Fibroblast of skin of right biceps (primary cell): ENCODE measurements at regions not wholly inside any gene's neighbourhood (a gene's known extent, or its start where the extent isn't known, plus 50 kb on each side); places are given as distances from the start of the nearest gene placed in this dataset.

Experiments
- DNase-seq: peaks from one replicate; pipeline ENCODE4 v3.0.0-alpha.2; 2013

GRCh38 chr17:13940858-13941665 lies 128.2 kb upstream of the COX10 start:
- DNase-seq: peak; percentile 50

- DNase-seq: no peak
Observed at GRCh38 chr17:13941781-13942180, 127.5 kb upstream of the COX10 start.

- DNase-seq: no peak
Observed at GRCh38 chr17:13943909-13944308, 125.4 kb upstream of the COX10 start.

DNA sequence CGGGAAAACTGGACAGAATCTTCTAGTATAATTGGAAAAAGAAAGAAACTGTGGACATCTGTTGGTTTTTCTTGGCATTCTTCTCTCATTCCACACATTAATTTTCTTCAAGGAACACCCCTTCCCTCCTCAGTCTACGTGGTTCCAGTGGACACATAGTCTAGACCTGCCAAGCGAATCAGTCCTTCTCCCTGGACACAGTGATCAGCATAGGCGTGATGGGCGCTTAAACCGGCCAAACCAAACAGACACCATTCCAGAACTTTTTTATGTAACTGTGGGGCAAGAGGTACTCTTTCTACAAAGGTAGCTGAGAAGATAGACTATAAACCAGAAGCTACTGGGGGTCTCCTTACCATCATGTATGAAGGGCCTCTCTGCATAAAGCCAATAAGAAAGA lies 121.8 kb upstream of the COX10 start:
- DNase-seq: no peak

GRCh38 chr17:13952009-13952750 lies 117.1 kb upstream of the COX10 start:
- DNase-seq: no peak

DNA sequence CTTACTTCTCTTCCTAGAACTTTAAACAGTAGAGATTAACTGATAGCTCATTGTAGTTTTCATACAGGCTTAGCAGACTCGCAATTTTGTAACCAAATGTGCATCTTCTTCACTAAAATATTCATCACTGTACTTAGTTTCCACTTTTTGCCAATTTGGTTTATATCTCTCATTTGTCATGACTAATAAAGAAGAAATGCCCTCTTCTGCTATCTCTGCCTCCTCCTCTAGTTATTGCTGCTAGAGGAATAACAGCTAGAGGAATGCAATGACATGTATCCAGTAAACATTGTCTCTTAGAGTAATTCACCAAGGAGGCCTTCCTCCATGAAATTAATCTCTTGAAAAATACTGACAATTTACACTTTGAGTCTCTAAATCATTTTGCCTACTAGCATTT lies 115.5 kb upstream of the COX10 start:
- peak; percentile 56 for DNase-seq

GRCh38 chr17:13957636-13958035 lies 111.7 kb upstream of the COX10 start:
- DNase-seq: peak; percentile 34

- DNase-seq: no peak
Observed at GRCh38 chr17:13958773-13959172, 110.5 kb upstream of the COX10 start.

- DNase-seq: no peak
Observed at GRCh38 chr17:13961265-13961664, 108.0 kb upstream of the COX10 start.

GRCh38 chr17:13962716-13963240 lies 106.5 kb upstream of the COX10 start:
- no peak for DNase-seq

DNA sequence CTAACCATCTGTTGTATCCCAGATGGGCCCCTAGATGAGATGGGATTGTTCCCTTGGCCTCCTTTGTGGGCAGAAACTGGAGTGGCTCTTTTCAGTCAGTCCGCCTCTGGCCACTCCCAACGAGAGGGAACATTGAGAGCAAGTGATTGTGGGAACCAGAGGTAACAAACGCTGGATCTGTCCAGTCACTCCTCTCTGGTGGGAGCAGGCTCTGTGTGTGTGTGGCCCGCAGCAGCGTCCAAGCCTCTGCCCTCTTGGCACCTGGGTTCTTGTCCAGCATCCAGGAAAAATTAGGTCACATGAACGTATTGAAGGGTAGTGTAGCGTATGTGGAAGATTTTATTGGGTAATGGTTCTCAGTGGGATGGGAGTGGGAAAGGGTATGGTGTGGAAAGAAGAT lies 101.9 kb upstream of the COX10 start:
- no peak for DNase-seq

DNA sequence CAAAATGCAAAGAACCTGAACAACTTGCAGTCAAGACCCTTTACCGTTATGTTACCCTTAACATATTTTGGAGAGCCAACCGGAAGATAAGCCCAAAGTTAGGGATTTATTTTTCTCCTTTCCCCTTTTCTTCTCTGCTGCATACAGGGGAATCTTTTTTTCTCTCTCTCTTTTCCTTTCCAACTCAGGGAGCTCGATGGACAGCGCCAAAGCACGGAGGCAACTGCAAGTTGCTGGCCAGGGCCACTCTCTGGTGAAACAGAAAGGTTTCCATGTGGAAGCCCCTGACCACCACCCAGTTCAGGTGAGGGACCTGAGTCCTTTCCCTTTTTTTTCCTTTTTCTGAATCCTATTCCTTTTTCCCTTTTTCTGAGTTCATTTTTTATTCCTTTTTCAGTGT lies 98.8 kb upstream of the COX10 start:
- no peak for DNase-seq

GRCh38 chr17:13973960-13974651 lies 95.2 kb upstream of the COX10 start:
- DNase-seq: no peak

DNA sequence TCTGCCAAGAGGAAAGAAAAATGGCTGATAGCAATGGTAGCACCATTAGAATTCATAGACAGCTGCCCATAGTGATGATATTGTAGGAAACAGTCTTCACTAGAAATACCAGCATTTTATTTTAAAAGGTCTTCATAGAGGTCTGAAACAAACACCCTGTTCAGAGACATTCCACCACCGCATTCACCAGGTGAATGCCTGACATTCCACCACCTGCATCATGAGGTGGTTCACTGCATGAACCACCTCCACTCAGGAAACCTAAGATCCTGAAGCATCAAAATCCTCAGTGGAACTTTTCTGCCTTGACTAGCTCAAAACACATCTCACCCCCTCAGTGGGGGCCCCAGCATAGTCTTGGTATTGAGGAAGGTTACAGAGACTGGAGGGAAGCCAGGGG lies 91.5 kb upstream of the COX10 start:
- no peak for DNase-seq

DNA sequence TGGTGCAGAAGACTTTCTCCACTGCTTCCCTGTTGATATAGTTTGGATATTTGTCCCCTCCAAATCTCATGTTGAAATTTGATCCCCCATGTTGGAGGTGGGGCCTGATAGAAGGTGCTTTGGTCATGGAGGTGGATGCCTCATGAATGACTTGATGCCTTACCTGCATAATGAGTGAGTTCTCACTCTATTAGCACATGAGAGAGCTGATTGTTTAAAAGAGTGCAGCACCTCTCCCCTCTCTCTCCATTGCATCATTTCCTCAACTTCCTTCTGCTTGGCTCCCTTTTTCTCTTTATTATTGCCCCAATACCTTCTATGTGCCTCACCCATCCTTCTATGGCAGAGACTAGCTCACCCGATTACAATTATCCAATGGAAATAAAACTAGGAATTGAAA lies 90.8 kb upstream of the COX10 start:
- no peak for DNase-seq

GRCh38 chr17:13981881-13982280 lies 87.4 kb upstream of the COX10 start:
- DNase-seq: peak; percentile 30

GRCh38 chr17:13984956-13985355 lies 84.3 kb upstream of the COX10 start:
- no peak for DNase-seq

DNA sequence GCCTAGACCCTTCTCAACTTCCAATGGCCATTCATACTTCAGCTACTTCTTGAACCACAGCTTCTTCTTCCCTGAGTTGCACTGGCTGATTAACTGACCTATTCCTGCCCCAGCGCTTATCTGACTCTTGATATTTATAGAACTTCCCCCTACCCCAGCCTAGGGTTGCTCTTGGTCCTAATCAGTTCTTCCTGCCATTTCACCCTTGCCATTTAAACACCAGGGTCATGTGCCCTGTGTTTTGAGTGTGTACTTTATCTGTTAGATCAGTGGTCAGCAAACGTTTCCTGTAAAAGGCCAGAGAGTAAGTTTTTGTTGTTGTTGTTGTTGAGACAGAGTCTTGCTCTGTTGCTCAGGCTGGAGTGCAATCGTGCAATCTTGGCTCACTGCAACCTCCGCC lies 82.4 kb upstream of the COX10 start:
- no peak for DNase-seq

- no peak for DNase-seq
Observed at GRCh38 chr17:13989138-13989537, 80.2 kb upstream of the COX10 start.

GRCh38 chr17:13993106-13993505 lies 76.2 kb upstream of the COX10 start:
- DNase-seq: no peak

GRCh38 chr17:13994050-13994449 lies 75.3 kb upstream of the COX10 start:
- no peak for DNase-seq

DNA sequence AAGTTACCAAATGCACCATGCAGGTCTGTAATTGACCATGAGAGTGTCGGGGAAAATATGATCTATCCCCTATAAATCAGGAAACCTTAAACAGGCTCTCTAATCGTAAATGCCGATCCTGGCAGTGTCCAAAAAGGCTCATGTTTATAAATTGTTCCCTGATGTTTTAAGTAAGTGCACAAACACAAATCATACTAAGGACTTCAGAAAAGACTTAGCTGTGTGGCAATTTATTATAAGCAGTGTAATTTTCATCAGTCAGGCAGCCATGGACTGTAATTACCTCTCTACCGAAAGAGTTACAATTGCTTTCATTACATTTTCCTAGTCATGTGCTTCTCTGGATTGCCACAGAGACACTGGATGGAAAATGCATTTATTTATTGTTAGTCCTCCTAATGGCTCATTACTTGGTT lies 73.4 kb upstream of the COX10 start:
- DNase-seq: peak; percentile 22

DNA sequence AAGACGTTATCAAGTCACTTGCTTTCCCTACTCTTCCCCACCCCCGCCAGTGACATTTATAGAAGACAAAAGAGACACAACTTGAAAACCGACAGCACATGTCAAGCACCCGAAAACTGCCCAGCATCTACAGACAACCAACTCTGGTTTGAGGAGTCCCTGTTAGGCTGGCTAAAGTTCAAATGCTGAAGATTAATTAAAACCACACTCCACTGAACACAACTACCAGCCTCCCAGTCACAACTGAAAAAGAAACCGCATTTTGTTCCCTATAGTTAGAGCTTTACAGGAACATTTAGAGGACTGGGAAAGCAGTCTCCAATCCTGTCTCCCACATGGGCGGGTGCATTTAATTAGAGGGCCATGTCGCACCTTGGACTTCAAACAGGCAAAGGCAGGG lies 73.0 kb upstream of the COX10 start:
- peak; percentile 22 for DNase-seq

- peak; percentile 46 for DNase-seq
Observed at GRCh38 chr17:13996748-13997147, 72.6 kb upstream of the COX10 start.
